Heart right ventricle (tissue), 16 donors: ENCODE measurements at regions not wholly inside any gene's neighbourhood (a gene's known extent, or its start where the extent isn't known, plus 50 kb on each side); places are given as distances from the start of the nearest gene placed in this dataset.

ENCODE experiments used
- ATAC-seq, 8 donors: fragments of 200-7000 bp; cut with Tn5 transposase; one replicate each; pipeline ENCODE4 v1.9.1; 2020; ENCODE audit warnings: mild to moderate bottlenecking in 8 of 8, moderate library complexity in 8 of 8, moderate number of reproducible peaks in 1 of 8
- DNase-seq, 2 donors: peaks; one replicate each; pipeline ENCODE4 v3.0.0-alpha.2; 2020
- H3K27ac ChIP-seq, 10 donors: fragments of 200-600 bp; sonication (generic) in 2 of 10; one replicate each; pipeline versions ENCODE4 v1.5.0 to v1.8.0; 2020 to 2022; ENCODE audit warnings: mild to moderate bottlenecking in 3 of 10
- H3K27me3 ChIP-seq, 7 donors: fragments of 200-600 bp; one replicate each; pipeline ENCODE4 v1.8.0; 2021 to 2022; ENCODE audit warnings: mild to moderate bottlenecking in 2 of 7
- H3K36me3 ChIP-seq, 9 donors: fragments of 200-600 bp; sonication (generic) in 1 of 9; one replicate each; pipeline versions ENCODE4 v1.5.0 to v1.8.0; 2020 to 2022; ENCODE audit warnings: mild to moderate bottlenecking in 2 of 9
- H3K4me1 ChIP-seq, 9 donors: fragments of 200-600 bp; sonication (generic) in 1 of 9; one replicate each; pipeline versions ENCODE4 v1.5.0 to v1.8.0; 2020 to 2022; ENCODE audit warnings: mild to moderate bottlenecking in 4 of 9
- H3K4me3 ChIP-seq, 10 donors: fragments of 200-600 bp; sonication (generic) in 2 of 10; one replicate each; pipeline versions ENCODE4 v1.5.0 to v1.8.0; 2020 to 2022; ENCODE audit warnings: mild to moderate bottlenecking in 7 of 10, moderate library complexity in 2 of 10
- H3K9me3 ChIP-seq, 11 donors: fragments of 200-600 bp in 10 of 11; sonication (generic) in 2 of 11; one replicate each; pipeline versions ENCODE4 v1.5.0 to v1.8.0; 2013 to 2022; ENCODE audit warnings: mild to moderate bottlenecking in 2 of 11, control low read depth in 1 of 11, moderate library complexity in 1 of 11
- WGBS, 2 donors: extraction: QIAGEN DNeasy Blood & Tissue Kit; methylation state at CpG; one replicate each; pipeline ENCODE4 v1.1.7; 2013; ENCODE audit warnings: inconsistent platforms in 1 of 2; 5-methylcytosine and 5-hydroxymethylcytosine counted together
- intact Hi-C, 10 donors: fragments of 100-400 bp; cut with DNase I; formaldehyde crosslinking; loops; one replicate each; pipeline versions ENCODE4 v1.11.1 to v1.14.2; 2022
- TF ChIP-seq, protein P1 (sequence below), 9 donors: fragments of 200-600 bp; sonication (generic) in 2 of 9; IDR thresholded peaks; one replicate each; pipeline versions ENCODE4 v1.5.0 to v1.8.0; 2021 to 2022; ENCODE audit warnings: antibody characterized with exemption in 9 of 9, mild to moderate bottlenecking in 5 of 9, moderate library complexity in 1 of 9
- donor health status: Arrhythmogenic right ventricular cardiomyopathy.
- donor health status: ischemic (EF 13 %, LVEDD 7.1; RV severe dilation, severe dysfunction).
- donor health status: healthy with polysubstance abuse.
- donor health status: DM: no; HTN: yes; CAD: no.
- donor health status: DM: no; HTN: no; CAD: no.
- donor health status: ischemic (EF 25% LVEDD 6.9; RV normal size, moderate dysfunction).
- donor health status: ischemic (EF 25% LVEDD 5.7; RV mildly dilated, moderate dysfunction).
- donor health status: healthy.
- donor health status: DM: yes; HTN: yes; CAD: no.
- donor health status: Ischemic cardiomyopathy.
- donor health status: ischemic (EF 35%, LVEDD 5.7; RV mildly dilated, moderate dysfunction).
- donor health status: nonischemic (EF 11% LVEDD 7.7; RV severe dilation, severe dysfunction).
- donor health status: DM: yes; HTN: yes; CAD: no.
- donor health status: PGD.
- donor health status: ischemic (EF 29% LVEDD 5.4; RV normal size, mild dysfunction).
- donor health status: nonischemic (EF 23%, LVEDD 6.1; RV moderate dilation, normal function).

- intact Hi-C loops: no loop called here
- WGBS, 2 donors: 89 to 91% methylated on average over 3 of the region's 3 CpGs
These were observed 57.2 kb upstream of the KLF12 start for GRCh38 chr13:74191410-74191809.

GRCh38 chr13:74190999-74191398 lies 56.8 kb upstream of the KLF12 start:
- Histone ChIP-seq H3K4me1 (no peaks in the 10 kb centered on the region), H3K36me3 (no peaks in the 10 kb centered on the region), H3K4me3 (no peak overlapping the region), H3K27me3 (no peaks in the 10 kb centered on the region), H3K9me3 (no peaks in the 10 kb centered on the region), H3K27ac (no peak overlapping the region)
- TF ChIP-seq, protein P1, sequence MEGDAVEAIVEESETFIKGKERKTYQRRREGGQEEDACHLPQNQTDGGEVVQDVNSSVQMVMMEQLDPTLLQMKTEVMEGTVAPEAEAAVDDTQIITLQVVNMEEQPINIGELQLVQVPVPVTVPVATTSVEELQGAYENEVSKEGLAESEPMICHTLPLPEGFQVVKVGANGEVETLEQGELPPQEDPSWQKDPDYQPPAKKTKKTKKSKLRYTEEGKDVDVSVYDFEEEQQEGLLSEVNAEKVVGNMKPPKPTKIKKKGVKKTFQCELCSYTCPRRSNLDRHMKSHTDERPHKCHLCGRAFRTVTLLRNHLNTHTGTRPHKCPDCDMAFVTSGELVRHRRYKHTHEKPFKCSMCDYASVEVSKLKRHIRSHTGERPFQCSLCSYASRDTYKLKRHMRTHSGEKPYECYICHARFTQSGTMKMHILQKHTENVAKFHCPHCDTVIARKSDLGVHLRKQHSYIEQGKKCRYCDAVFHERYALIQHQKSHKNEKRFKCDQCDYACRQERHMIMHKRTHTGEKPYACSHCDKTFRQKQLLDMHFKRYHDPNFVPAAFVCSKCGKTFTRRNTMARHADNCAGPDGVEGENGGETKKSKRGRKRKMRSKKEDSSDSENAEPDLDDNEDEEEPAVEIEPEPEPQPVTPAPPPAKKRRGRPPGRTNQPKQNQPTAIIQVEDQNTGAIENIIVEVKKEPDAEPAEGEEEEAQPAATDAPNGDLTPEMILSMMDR (IDR thresholded peaks at IDR 0.05): no peak
- intact Hi-C loops: no loop called here
- DNase-seq (no peak), ATAC-seq (no peak)
- WGBS, 2 donors: 72 to 82% methylated on average over 1 of the region's 1 CpG

More at GRCh38 chr13:74191410-74191809, 57.2 kb upstream of the KLF12 start:
- Histone ChIP-seq H3K36me3 (no peaks in the 10 kb centered on the region), H3K4me3 (no peak overlapping the region), H3K4me1 (no peaks in the 10 kb centered on the region), H3K27ac (no peak overlapping the region), H3K9me3 (no peaks in the 10 kb centered on the region), H3K27me3 (no peaks in the 10 kb centered on the region)
- ATAC-seq: no peak
- TF ChIP-seq, protein P1 (IDR thresholded peaks at IDR 0.05): no peak
- DNase-seq: no peak

DNA sequence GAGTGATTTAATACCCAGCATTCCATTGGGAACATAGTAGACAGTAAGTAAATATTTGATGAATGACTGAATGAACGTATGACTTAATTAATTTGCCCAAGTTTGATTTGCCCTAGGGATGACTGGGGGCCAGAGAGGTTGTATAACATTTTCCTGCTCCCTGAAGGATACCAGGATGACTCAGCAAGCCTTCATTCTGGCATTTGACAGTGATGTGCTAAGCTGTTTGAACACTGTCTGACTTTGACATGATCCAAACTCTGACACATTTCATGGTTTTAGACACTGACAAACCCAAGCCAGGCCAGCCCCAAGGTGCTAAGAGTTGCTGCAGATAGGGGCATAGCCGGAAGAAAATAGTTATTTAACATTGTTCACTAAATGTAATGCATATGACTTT lies 53.4 kb upstream of the KLF12 start:
- WGBS, 2 donors: 72 to 78% methylated on average over 2 of the region's 2 CpGs
- TF ChIP-seq, protein P1 (IDR thresholded peaks at IDR 0.05): no peak
- no peaks in the 10 kb centered on the region for H3K4me1 ChIP-seq
- H3K36me3 ChIP-seq: no peaks in the 10 kb centered on the region
- no peak overlapping the region for H3K27ac ChIP-seq
- DNase-seq (no peak), ATAC-seq (peak in 2 of 8 donors; percentile 39 to 74)
- H3K27me3 ChIP-seq: no peaks in the 10 kb centered on the region
- no peak overlapping the region for H3K4me3 ChIP-seq
- intact Hi-C loops: no loop called here
- no peaks in the 10 kb centered on the region for H3K9me3 ChIP-seq

DNA sequence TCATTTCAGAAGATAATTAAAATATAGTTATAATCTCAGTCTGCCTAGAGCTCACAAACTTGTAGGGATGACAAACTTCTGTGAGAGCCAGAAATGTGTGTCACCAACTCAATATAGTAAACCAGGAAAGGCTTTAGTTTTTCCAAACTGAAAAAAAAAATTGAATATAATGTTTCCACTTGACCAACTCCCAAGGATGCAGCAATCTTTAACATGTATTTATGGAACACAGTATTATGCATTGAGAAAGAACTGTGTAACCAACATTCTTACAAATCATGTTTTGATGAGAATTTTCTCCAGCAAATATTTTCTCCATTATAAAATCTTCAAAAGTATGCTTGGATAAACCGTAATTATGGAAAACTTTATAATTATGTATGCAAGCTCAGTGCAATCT lies 50.1 kb upstream of the KLF12 start:
- intact Hi-C loops: no loop called here
- 84 to 93% methylated on average over 1 of the region's 1 CpG for WGBS, 2 donors
- ATAC-seq: no peak

More for the DNA sequence above, 50.1 kb upstream of the KLF12 start:
- TF ChIP-seq, protein P1 (IDR thresholded peaks at IDR 0.05): no peak
- DNase-seq: no peak
- Histone ChIP-seq H3K4me3 (no peak overlapping the region), H3K36me3 (no peaks in the 10 kb centered on the region), H3K9me3 (no peaks in the 10 kb centered on the region), H3K27ac (no peak overlapping the region), H3K27me3 (no peaks in the 10 kb centered on the region), H3K4me1 (no peaks in the 10 kb centered on the region)
